ENCODE measurements at regions not wholly inside any gene's neighbourhood (a gene's known extent, or its start where the extent isn't known, plus 50 kb on each side); places are given as distances from the start of the nearest gene placed in this dataset.

GRCh38 chr3:8296461-8296860 lies 205.2 kb upstream of the LMCD1 start:
- Histone ChIP-seq H2BK15ac (ENCODE audit: low read depth, poor library complexity, severe bottlenecking) (no peak overlapping the region), H2BK5ac (ENCODE audit: low read depth, low read length, poor library complexity, severe bottlenecking) (no peak overlapping the region), H4K8ac (ENCODE audit: low read length) (no peak overlapping the region), H2BK12ac (ENCODE audit: low read length in 2 of 2) (no peak overlapping the region), H3K4me3 (ENCODE audit: insufficient read depth in 1 of 2, low read depth in 1 of 2, low read length in 2 of 2) (no peak overlapping the region), H2AFZ (ENCODE audit: low read depth, low read length) (no peak overlapping the region), H3K79me1 (replicated peaks; ENCODE audit: low read length, poor library complexity, severe bottlenecking) (no peaks in the 10 kb centered on the region), H2AK5ac (ENCODE audit: low read length, severe bottlenecking) (no peak overlapping the region), H3K4me2 (ENCODE audit: low read length, poor library complexity, severe bottlenecking) (no peak overlapping the region), H3K23ac (ENCODE audit: low read length in 2 of 2) (no peak overlapping the region), H3K4ac (ENCODE audit: low read depth in 1 of 2, low read length in 2 of 2) (no peak overlapping the region), H2BK120ac (ENCODE audit: low read depth, low read length) (no peak overlapping the region), H3K9me3 (ENCODE audit: control insufficient read depth, low read length) (no peaks in the 10 kb centered on the region), H4K91ac (ENCODE audit: low read length) (no peak overlapping the region), H3K18ac (ENCODE audit: low read depth in 1 of 2, low read length in 2 of 2) (no peak overlapping the region), H3K27ac (ENCODE audit: low read length, poor library complexity, severe bottlenecking) (no peak overlapping the region), H3K14ac (ENCODE audit: low read length in 2 of 2) (no peak overlapping the region), H3K4me1 (ENCODE audit: control insufficient read depth, insufficient read depth, low read depth, low read length) (no peaks in the 10 kb centered on the region), H3K9ac (ENCODE audit: low read length) (no peak overlapping the region), H3K27me3 (ENCODE audit: control insufficient read depth in 1 of 2, insufficient read depth in 1 of 2, low read length in 2 of 2) (no peaks in the 10 kb centered on the region), H3K36me3 (ENCODE audit: control insufficient read depth in 1 of 2, insufficient read depth in 2 of 2, low read depth in 1 of 2, low read length in 2 of 2) (no peaks in the 10 kb centered on the region)
- DNase-seq: no peak
- WGBS: 60% methylated on average over 1 of the region's 2 CpGs

GRCh38 chr3:8298021-8298954 lies 203.3 kb upstream of the LMCD1 start:
- Histone ChIP-seq H3K79me1 (replicated peaks; ENCODE audit: low read length, poor library complexity, severe bottlenecking) (no peaks in the 10 kb centered on the region), H3K27me3 (ENCODE audit: control insufficient read depth in 1 of 2, insufficient read depth in 1 of 2, low read length in 2 of 2) (no peaks in the 10 kb centered on the region), H3K9me3 (ENCODE audit: control insufficient read depth, low read length) (no peaks in the 10 kb centered on the region), H2AFZ (ENCODE audit: low read depth, low read length) (no peak overlapping the region), H2BK15ac (ENCODE audit: low read depth, poor library complexity, severe bottlenecking) (no peak overlapping the region), H3K23ac (ENCODE audit: low read length in 2 of 2) (no peak overlapping the region), H2BK12ac (ENCODE audit: low read length in 2 of 2) (no peak overlapping the region), H4K8ac (ENCODE audit: low read length) (no peak overlapping the region), H4K91ac (ENCODE audit: low read length) (no peak overlapping the region), H2BK5ac (ENCODE audit: low read depth, low read length, poor library complexity, severe bottlenecking) (no peak overlapping the region), H2BK120ac (ENCODE audit: low read depth, low read length) (no peak overlapping the region), H3K14ac (ENCODE audit: low read length in 2 of 2) (no peak overlapping the region), H3K27ac (ENCODE audit: low read length, poor library complexity, severe bottlenecking) (no peak overlapping the region), H3K18ac (ENCODE audit: low read depth in 1 of 2, low read length in 2 of 2) (no peak overlapping the region), H3K4me3 (ENCODE audit: insufficient read depth in 1 of 2, low read depth in 1 of 2, low read length in 2 of 2) (no peak overlapping the region), H2AK5ac (ENCODE audit: low read length, severe bottlenecking) (no peak overlapping the region), H3K36me3 (ENCODE audit: control insufficient read depth in 1 of 2, insufficient read depth in 2 of 2, low read depth in 1 of 2, low read length in 2 of 2) (no peaks in the 10 kb centered on the region), H3K4me2 (ENCODE audit: low read length, poor library complexity, severe bottlenecking) (no peak overlapping the region), H3K4ac (ENCODE audit: low read depth in 1 of 2, low read length in 2 of 2) (no peak overlapping the region), H3K4me1 (ENCODE audit: control insufficient read depth, insufficient read depth, low read depth, low read length) (no peaks in the 10 kb centered on the region), H3K9ac (ENCODE audit: low read length) (no peak overlapping the region)
- no peak for DNase-seq
- WGBS: 74% methylated on average over 6 of the region's 9 CpGs

- peak; percentile 56 for DNase-seq
- Histone ChIP-seq H3K9ac (ENCODE audit: low read length) (no peak overlapping the region), H3K79me1 (replicated peaks; ENCODE audit: low read length, poor library complexity, severe bottlenecking) (no peaks in the 10 kb centered on the region), H4K91ac (ENCODE audit: low read length) (no peak overlapping the region), H4K8ac (ENCODE audit: low read length) (no peak overlapping the region), H3K9me3 (ENCODE audit: control insufficient read depth, low read length) (no peaks in the 10 kb centered on the region), H3K18ac (ENCODE audit: low read depth in 1 of 2, low read length in 2 of 2) (no peak overlapping the region), H3K14ac (ENCODE audit: low read length in 2 of 2) (no peak overlapping the region), H3K4me1 (ENCODE audit: control insufficient read depth, insufficient read depth, low read depth, low read length) (no peaks in the 10 kb centered on the region), H3K4me3 (ENCODE audit: insufficient read depth in 1 of 2, low read depth in 1 of 2, low read length in 2 of 2) (no peak overlapping the region), H2AFZ (ENCODE audit: low read depth, low read length) (no peak overlapping the region), H3K27me3 (ENCODE audit: control insufficient read depth in 1 of 2, insufficient read depth in 1 of 2, low read length in 2 of 2) (peaks cover 0 to 4% of the 10 kb centered on the region in 2 experiments), H2AK5ac (ENCODE audit: low read length, severe bottlenecking) (no peak overlapping the region), H2BK120ac (ENCODE audit: low read depth, low read length) (no peak overlapping the region), H3K23ac (ENCODE audit: low read length in 2 of 2) (no peak overlapping the region), H3K36me3 (ENCODE audit: control insufficient read depth in 1 of 2, insufficient read depth in 2 of 2, low read depth in 1 of 2, low read length in 2 of 2) (no peaks in the 10 kb centered on the region), H2BK12ac (ENCODE audit: low read length in 2 of 2) (no peak overlapping the region), H2BK5ac (ENCODE audit: low read depth, low read length, poor library complexity, severe bottlenecking) (no peak overlapping the region), H2BK15ac (ENCODE audit: low read depth, poor library complexity, severe bottlenecking) (no peak overlapping the region), H3K27ac (ENCODE audit: low read length, poor library complexity, severe bottlenecking) (no peak overlapping the region), H3K4me2 (ENCODE audit: low read length, poor library complexity, severe bottlenecking) (no peak overlapping the region), H3K4ac (ENCODE audit: low read depth in 1 of 2, low read length in 2 of 2) (no peak overlapping the region)
- WGBS: 38% methylated on average over 7 of the region's 7 CpGs
Observed at GRCh38 chr3:8301977-8302735, 199.5 kb upstream of the LMCD1 start.

- no peaks in the 10 kb centered on the region for H3K36me3 ChIP-seq (ENCODE audit: control insufficient read depth in 1 of 2, insufficient read depth in 2 of 2, low read depth in 1 of 2, low read length in 2 of 2)
- H2AFZ ChIP-seq (ENCODE audit: low read depth, low read length): no peak overlapping the region
- H3K23ac ChIP-seq (ENCODE audit: low read length in 2 of 2): no peak overlapping the region
- WGBS: 86% methylated on average over 1 of the region's 1 CpG
- H3K27ac ChIP-seq (ENCODE audit: low read length, poor library complexity, severe bottlenecking): no peak overlapping the region
- H4K91ac ChIP-seq (ENCODE audit: low read length): no peak overlapping the region
- DNase-seq: no peak
- no peaks in the 10 kb centered on the region for H3K79me1 ChIP-seq (replicated peaks; ENCODE audit: low read length, poor library complexity, severe bottlenecking)
- H3K4me1 ChIP-seq (ENCODE audit: control insufficient read depth, insufficient read depth, low read depth, low read length): no peaks in the 10 kb centered on the region
- no peak overlapping the region for H3K4me2 ChIP-seq (ENCODE audit: low read length, poor library complexity, severe bottlenecking)
- no peak overlapping the region for H2AK5ac ChIP-seq (ENCODE audit: low read length, severe bottlenecking)
- no peak overlapping the region for H2BK120ac ChIP-seq (ENCODE audit: low read depth, low read length)
- no peak overlapping the region for H3K14ac ChIP-seq (ENCODE audit: low read length in 2 of 2)
- no peak overlapping the region for H3K9ac ChIP-seq (ENCODE audit: low read length)
- H2BK5ac ChIP-seq (ENCODE audit: low read depth, low read length, poor library complexity, severe bottlenecking): no peak overlapping the region
- H3K4ac ChIP-seq (ENCODE audit: low read depth in 1 of 2, low read length in 2 of 2): no peak overlapping the region
- no peak overlapping the region for H4K8ac ChIP-seq (ENCODE audit: low read length)
- H2BK12ac ChIP-seq (ENCODE audit: low read length in 2 of 2): no peak overlapping the region
- peaks cover under 1% of the 10 kb centered on the region for H3K9me3 ChIP-seq (ENCODE audit: control insufficient read depth, low read length)
- H2BK15ac ChIP-seq (ENCODE audit: low read depth, poor library complexity, severe bottlenecking): no peak overlapping the region
- peaks cover 0 to 4% of the 10 kb centered on the region in 2 experiments for H3K27me3 ChIP-seq (ENCODE audit: control insufficient read depth in 1 of 2, insufficient read depth in 1 of 2, low read length in 2 of 2)
- H3K4me3 ChIP-seq (ENCODE audit: insufficient read depth in 1 of 2, low read depth in 1 of 2, low read length in 2 of 2): no peak overlapping the region
- H3K18ac ChIP-seq (ENCODE audit: low read depth in 1 of 2, low read length in 2 of 2): no peak overlapping the region
Observed at GRCh38 chr3:8303466-8303865, 198.2 kb upstream of the LMCD1 start.

All from mesenchymal stem cell (in vitro differentiated cells and primary cell).